Endothelial cell of umbilical vein (primary cell): ENCODE measurements at regions not wholly inside any gene's neighbourhood (a gene's known extent, or its start where the extent isn't known, plus 50 kb on each side); places are given as distances from the start of the nearest gene placed in this dataset.

Source experiments
- BruUV-seq: library from RNA; stranded (reverse); fragments of 400-500 nt; replicated peaks from 2 replicates; lab custom pipeline; 2021; lab: Mats Ljungman, UMichigan
- CTCF ChIA-PET: fragments of 300-600, 350-600 bp; sonication (Branson Sonifier 250); formaldehyde crosslinking; loops from one replicate; lab custom pipeline; 2021; ENCODE audit warnings: antibody characterized with exemption, inconsistent platforms; lab: Charles Lee
- POLR2A ChIA-PET: fragments of 300-600, 350-600 bp; sonication (Branson Sonifier 250); formaldehyde crosslinking; loops from one replicate; lab custom pipeline; 2021; ENCODE audit warnings: antibody characterized with exemption, inconsistent platforms; lab: Charles Lee
- DNase-seq: peaks from one replicate; pipeline ENCODE4 v3.0.0-alpha.2; 2011; ENCODE audit warnings: low read depth, low spot score
- FAIRE-seq: peaks from 2 replicates; lab custom pipeline; 2011; peaks lifted over from hg19 to GRCh38; lab: Jason Lieb, UNC
- H2AFZ ChIP-seq: 2 replicates; pipeline ENCODE4 v1.6.0; 2012; ENCODE audit warnings: low read depth, low read length, control low read depth, inconsistent platforms
- H3K27ac ChIP-seq: 2 replicates; pipeline ENCODE4 v1.5.1; 2011; ENCODE audit warnings: low read depth, mild to moderate bottlenecking, control low read depth, low read length, moderate library complexity; ENCODE audit not compliant: insufficient read depth
- H3K27me3 ChIP-seq, 2 experiments: 2 replicates each; pipeline versions ENCODE4 v1.6.0 to v1.6.1; 2011; ENCODE audit warnings: low read length in 2 of 2, mixed read lengths in 1 of 2; ENCODE audit not compliant: control insufficient read depth in 2 of 2, insufficient read depth in 2 of 2
- H3K36me3 ChIP-seq, 2 experiments: 2 replicates in 1 of 2; 3 replicates in 1 of 2; pipeline ENCODE4 v1.5.1; 2011; ENCODE audit warnings: low read length in 2 of 2, mild to moderate bottlenecking in 1 of 2, moderate library complexity in 1 of 2; ENCODE audit not compliant: control insufficient read depth in 2 of 2, insufficient read depth in 2 of 2; ENCODE audit errors: extremely low read depth in 1 of 2
- H3K4me1 ChIP-seq: 3 replicates; pipeline ENCODE4 v1.5.1; 2011; ENCODE audit warnings: mild to moderate bottlenecking, low read length; ENCODE audit not compliant: control insufficient read depth, insufficient read depth; ENCODE audit errors: extremely low read depth
- H3K4me2 ChIP-seq: 2 replicates; pipeline ENCODE4 v1.6.1; 2011; ENCODE audit warnings: low read length, control low read depth, mixed read lengths; ENCODE audit not compliant: insufficient read depth
- H3K4me3 ChIP-seq, 3 experiments: fragments of 200-600 bp in 1 of 3; sonication (generic), shearing (Covaris generic) in 1 of 3; replicated peaks in 1 of 3; 2 replicates each; pipeline ENCODE4 v1.5.1; 2011 to 2016; ENCODE audit warnings: control low read depth in 3 of 3, low read length in 3 of 3, mild to moderate bottlenecking in 2 of 3, inconsistent platforms in 1 of 3, low read depth in 1 of 3, moderate library complexity in 1 of 3; ENCODE audit not compliant: insufficient read depth in 1 of 3
- H3K79me2 ChIP-seq: 2 replicates; pipeline ENCODE4 v1.6.0; 2012; ENCODE audit warnings: low read length, inconsistent platforms; ENCODE audit not compliant: control insufficient read depth, insufficient read depth
- H3K9ac ChIP-seq: replicated peaks from 2 replicates; pipeline ENCODE3; 2011; ENCODE audit warnings: low read length, control low read depth; ENCODE audit not compliant: insufficient read depth; ENCODE audit errors: extremely low read depth
- H3K9me1 ChIP-seq: replicated peaks from 3 replicates; pipeline ENCODE4 v1.6.0; 2011; ENCODE audit warnings: mild to moderate bottlenecking, low read length; ENCODE audit not compliant: control insufficient read depth, insufficient read depth; ENCODE audit errors: extremely low read depth
- H3K9me3 ChIP-seq: replicated peaks from 2 replicates; pipeline ENCODE4 v1.5.1; 2012; ENCODE audit warnings: low read length, inconsistent platforms; ENCODE audit not compliant: control insufficient read depth, insufficient read depth
- H4K20me1 ChIP-seq: replicated peaks from 2 replicates; pipeline ENCODE3; 2011; ENCODE audit warnings: mild to moderate bottlenecking, low read length; ENCODE audit not compliant: control insufficient read depth, insufficient read depth; ENCODE audit errors: extremely low read depth
- EZH2 ChIP-seq: IDR thresholded peaks from 2 replicates; pipeline ENCODE4 v1.6.1; 2012; ENCODE audit warnings: borderline replicate concordance, low read depth, mild to moderate bottlenecking, moderate library complexity, low read length, inconsistent platforms; ENCODE audit not compliant: severe bottlenecking
- FOS ChIP-seq: IDR thresholded peaks from 2 replicates; pipeline ENCODE4 v1.6.1; 2011; ENCODE audit warnings: mild to moderate bottlenecking, low read length, moderate library complexity, borderline replicate concordance; ENCODE audit not compliant: insufficient read depth
- GATA2 ChIP-seq: IDR thresholded peaks from 2 replicates; pipeline ENCODE4 v1.7.0; 2011; ENCODE audit warnings: low read depth, mild to moderate bottlenecking, moderate library complexity, mixed read lengths, low read length; ENCODE audit not compliant: insufficient read length, insufficient read depth
- JUN ChIP-seq: IDR thresholded peaks from 2 replicates; pipeline ENCODE4 v1.6.1; 2011; ENCODE audit warnings: borderline replicate concordance, low read depth; ENCODE audit not compliant: insufficient read length, insufficient read depth
- MYC ChIP-seq: IDR thresholded peaks from one replicate; pipeline ENCODE4 v1.6.1; 2011; ENCODE audit warnings: mild to moderate bottlenecking, low read depth, low read length
- POLR2A ChIP-seq: IDR thresholded peaks from 2 replicates; pipeline ENCODE4 v1.6.1; 2012; ENCODE audit warnings: low read depth, mild to moderate bottlenecking, control low read depth, low read length
- POLR2AphosphoS5 ChIP-seq: IDR thresholded peaks from 2 replicates; pipeline ENCODE4 v1.6.1; 2012; ENCODE audit warnings: low read depth, mild to moderate bottlenecking, control low read depth, low read length, moderate library complexity; ENCODE audit not compliant: insufficient read depth
- dilution Hi-C: fragments of 300-500 bp; cut with MboI; formaldehyde crosslinking; loops from one replicate; pipeline ENCODE4 v1.15.0; 2019; ENCODE audit warnings: low sequenced_read_pairs; ENCODE audit not compliant: extremely low pct_ligation_motif_present
- intact Hi-C: fragments of 100-400 bp; cut with micrococcal nuclease; formaldehyde crosslinking; loops from one replicate; pipeline ENCODE4 v1.10.0; 2022
- TF ChIP-seq, protein P1 (sequence below), 2 donors: IDR thresholded peaks; 1 replicate in 1 of 2; 2 replicates in 1 of 2; pipeline ENCODE4 v1.5.1; 2011; ENCODE audit warnings: low read length in 2 of 2, mild to moderate bottlenecking in 2 of 2, moderate library complexity in 2 of 2, control low read depth in 1 of 2, inconsistent platforms in 1 of 2, low read depth in 1 of 2; ENCODE audit not compliant: insufficient read depth in 1 of 2; ENCODE audit errors: extremely low read depth in 1 of 2
- TF ChIP-seq, protein P2 (sequence below): IDR thresholded peaks from 2 replicates; pipeline ENCODE4 v1.6.1; 2011; ENCODE audit not compliant: insufficient read depth, insufficient read length

DNA sequence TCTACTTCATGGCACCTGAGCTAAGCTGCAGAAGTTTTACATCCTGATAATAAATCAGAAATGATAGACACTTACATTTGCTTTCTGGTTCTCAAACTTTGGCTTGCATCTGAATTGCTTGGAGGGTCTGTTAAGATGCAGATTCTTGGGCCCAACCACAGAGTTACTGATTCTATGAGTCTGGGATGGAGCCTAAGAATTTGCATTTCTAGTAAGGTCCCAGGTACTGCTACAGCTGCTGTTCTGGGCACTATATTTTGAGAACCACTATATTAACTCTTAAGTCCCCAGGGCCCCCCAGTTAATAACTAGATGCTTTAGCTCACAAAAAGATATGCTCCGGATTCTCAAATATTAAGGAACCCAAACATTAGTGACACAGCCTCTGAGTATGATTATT is 69.8 kb upstream of the DAB2 start:
- Histone ChIP-seq H3K4me1 (peaks cover 7% of the 10 kb centered on the region), H3K4me3 (no peak overlapping the region), H4K20me1 (no peaks in the 10 kb centered on the region), H3K27ac (no peak overlapping the region), H3K9ac (no peak overlapping the region), H3K4me2 (no peak overlapping the region), H3K79me2 (no peaks in the 10 kb centered on the region), H3K27me3 (no peaks in the 10 kb centered on the region), H3K9me3 (no peaks in the 10 kb centered on the region), H3K36me3 (no peaks in the 10 kb centered on the region), H2AFZ (no peak overlapping the region), H3K9me1 (no peaks in the 10 kb centered on the region)
- dilution Hi-C loops (no loop called here), intact Hi-C loops (no loop called here)
- no TSS peak for BruUV-seq
- ChIA-PET POLR2A (interaction anchor here (1.8 kb wide), 1 partner anchor 70 kb away, joined by 8 read pairs; the partner anchor contains the start of gene DAB2), CTCF (interaction anchor here (0.8 to 2.0 kb wide), 8 partner anchors 8 to 122 kb away, joined by 3 to 14 read pairs (median 4); partner anchors contain the start of gene DAB2)
- DNase-seq (no peak), FAIRE-seq (no peak)
- no peak for TF ChIP-seq EZH2
- no peak for TF ChIP-seq POLR2AphosphoS5
- no peak for TF ChIP-seq MYC

DNA sequence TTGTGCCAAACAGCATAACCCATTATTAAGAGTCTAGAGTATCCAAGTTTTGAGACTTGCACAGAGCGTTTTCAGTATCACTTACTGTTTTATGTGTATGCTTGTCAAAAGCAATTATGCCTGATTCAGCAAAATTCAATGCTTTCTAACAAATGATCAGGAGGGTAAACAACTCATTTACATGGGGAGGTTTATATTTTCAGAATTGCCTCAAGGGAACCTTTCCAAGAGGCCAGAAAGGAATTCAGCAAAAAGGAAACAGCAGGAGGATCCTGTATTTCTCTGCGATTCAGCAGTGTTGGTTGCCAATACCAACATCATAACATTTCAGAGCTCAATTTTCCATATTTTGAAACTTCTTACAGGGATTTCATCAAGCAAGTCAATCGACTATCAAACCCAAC is 69.3 kb upstream of the DAB2 start:
- Histone ChIP-seq H3K9me1 (no peaks in the 10 kb centered on the region), H3K4me3 (no peak overlapping the region), H3K9me3 (no peaks in the 10 kb centered on the region), H3K4me1 (peaks cover 7% of the 10 kb centered on the region), H3K4me2 (no peak overlapping the region), H3K79me2 (no peaks in the 10 kb centered on the region), H3K36me3 (no peaks in the 10 kb centered on the region), H3K27ac (no peak overlapping the region), H2AFZ (peak overlapping the region; percentile 16), H3K9ac (no peak overlapping the region), H4K20me1 (no peaks in the 10 kb centered on the region), H3K27me3 (no peaks in the 10 kb centered on the region)
- ChIA-PET POLR2A (interaction anchor here (1.8 kb wide), 1 partner anchor 70 kb away, joined by 8 read pairs; the partner anchor contains the start of gene DAB2), CTCF (interaction anchor here (0.8 to 2.0 kb wide), 8 partner anchors 8 to 122 kb away, joined by 3 to 14 read pairs (median 4); partner anchors contain the start of gene DAB2)
- dilution Hi-C loops = no loop called here
- DNase-seq = peak; percentile 87
- no TSS peak for BruUV-seq
- FAIRE-seq = no peak
- TF ChIP-seq POLR2A (no peak), MYC (no peak), JUN (no peak), GATA2 (no peak), FOS (no peak), POLR2AphosphoS5 (no peak)
- TF ChIP-seq, protein P1, sequence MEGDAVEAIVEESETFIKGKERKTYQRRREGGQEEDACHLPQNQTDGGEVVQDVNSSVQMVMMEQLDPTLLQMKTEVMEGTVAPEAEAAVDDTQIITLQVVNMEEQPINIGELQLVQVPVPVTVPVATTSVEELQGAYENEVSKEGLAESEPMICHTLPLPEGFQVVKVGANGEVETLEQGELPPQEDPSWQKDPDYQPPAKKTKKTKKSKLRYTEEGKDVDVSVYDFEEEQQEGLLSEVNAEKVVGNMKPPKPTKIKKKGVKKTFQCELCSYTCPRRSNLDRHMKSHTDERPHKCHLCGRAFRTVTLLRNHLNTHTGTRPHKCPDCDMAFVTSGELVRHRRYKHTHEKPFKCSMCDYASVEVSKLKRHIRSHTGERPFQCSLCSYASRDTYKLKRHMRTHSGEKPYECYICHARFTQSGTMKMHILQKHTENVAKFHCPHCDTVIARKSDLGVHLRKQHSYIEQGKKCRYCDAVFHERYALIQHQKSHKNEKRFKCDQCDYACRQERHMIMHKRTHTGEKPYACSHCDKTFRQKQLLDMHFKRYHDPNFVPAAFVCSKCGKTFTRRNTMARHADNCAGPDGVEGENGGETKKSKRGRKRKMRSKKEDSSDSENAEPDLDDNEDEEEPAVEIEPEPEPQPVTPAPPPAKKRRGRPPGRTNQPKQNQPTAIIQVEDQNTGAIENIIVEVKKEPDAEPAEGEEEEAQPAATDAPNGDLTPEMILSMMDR (IDR thresholded peaks at IDR 0.05; ENCODE audit: extremely low read depth in 1 of 2, insufficient read depth in 1 of 2, low read depth in 1 of 2, low read length in 2 of 2) = no peak
- TF ChIP-seq, protein P2, sequence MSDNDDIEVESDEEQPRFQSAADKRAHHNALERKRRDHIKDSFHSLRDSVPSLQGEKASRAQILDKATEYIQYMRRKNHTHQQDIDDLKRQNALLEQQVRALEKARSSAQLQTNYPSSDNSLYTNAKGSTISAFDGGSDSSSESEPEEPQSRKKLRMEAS = no peak
- intact Hi-C loops = no loop called here
